ENCODE measurements at regions not wholly inside any gene's neighbourhood (a gene's known extent, or its start where the extent isn't known, plus 50 kb on each side); places are given as distances from the start of the nearest gene placed in this dataset.

DNA sequence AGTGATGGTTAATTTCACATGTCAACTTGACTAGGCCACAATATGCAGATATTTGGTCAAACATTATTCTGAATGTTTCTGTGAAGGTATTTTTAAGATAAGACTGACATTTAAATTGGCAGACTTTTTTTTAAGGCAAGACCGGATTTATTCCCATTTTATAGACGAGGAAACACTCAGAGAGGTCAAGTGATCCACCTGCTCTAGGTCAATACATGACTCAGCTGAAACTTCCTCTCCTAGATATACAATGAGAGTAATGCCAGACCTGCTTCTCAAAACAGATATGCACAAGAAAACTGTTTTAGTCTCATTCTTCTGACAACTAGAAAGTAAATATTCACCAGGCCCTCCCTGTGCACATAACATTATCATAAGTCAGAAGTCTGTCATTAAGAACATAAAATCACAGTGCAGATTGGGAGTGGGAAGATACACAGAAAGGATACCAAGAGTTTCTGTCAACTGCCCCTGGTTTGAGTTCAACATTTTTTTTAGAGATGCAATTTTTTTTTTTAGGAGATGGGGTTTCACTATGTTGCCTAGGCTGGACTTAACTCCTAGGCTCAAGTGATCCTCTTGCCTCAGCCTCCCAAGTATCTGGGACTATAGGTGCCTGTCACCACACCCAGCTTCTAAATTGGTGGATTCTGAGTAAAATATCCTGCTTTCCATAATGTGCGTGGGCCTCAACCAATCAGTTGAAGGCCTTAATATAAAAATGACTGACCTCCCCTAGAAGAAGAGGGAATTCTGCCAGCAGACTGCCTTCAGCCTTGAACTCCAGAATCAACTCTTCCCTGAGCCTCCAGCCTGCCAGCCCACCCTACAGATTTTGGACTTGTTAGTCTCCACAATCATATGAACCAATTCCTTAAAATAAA lies 121.4 kb downstream of the ZFAND4 start:
- Mint-ChIP-seq H3K9me3 (ENCODE audit: unreplicated experiment) (no peaks in the 10 kb centered on the region), H3K36me3 (ENCODE audit: insufficient read depth, unreplicated experiment) (no peaks in the 10 kb centered on the region), H3K27me3 (ENCODE audit: insufficient read depth, unreplicated experiment) (no peaks in the 10 kb centered on the region), H3K4me3 (ENCODE audit: unreplicated experiment) (no peak overlapping the region), H3K4me1 (ENCODE audit: low read depth, unreplicated experiment) (no peaks in the 10 kb centered on the region), H3K27ac (ENCODE audit: unreplicated experiment) (no peak overlapping the region)
- Histone ChIP-seq H3K4me3 (ENCODE audit: low read depth, low read length) (no peak overlapping the region), H3K36me3 (ENCODE audit: control insufficient read depth, insufficient read depth, low read length) (no peaks in the 10 kb centered on the region), H3K4me1 (no peaks in the 10 kb centered on the region), H3K9me3 (no peaks in the 10 kb centered on the region), H3K27me3 (replicated peaks; ENCODE audit: control insufficient read depth, insufficient read depth, low read length) (no peaks in the 10 kb centered on the region)
- TF ChIP-seq, protein P1, sequence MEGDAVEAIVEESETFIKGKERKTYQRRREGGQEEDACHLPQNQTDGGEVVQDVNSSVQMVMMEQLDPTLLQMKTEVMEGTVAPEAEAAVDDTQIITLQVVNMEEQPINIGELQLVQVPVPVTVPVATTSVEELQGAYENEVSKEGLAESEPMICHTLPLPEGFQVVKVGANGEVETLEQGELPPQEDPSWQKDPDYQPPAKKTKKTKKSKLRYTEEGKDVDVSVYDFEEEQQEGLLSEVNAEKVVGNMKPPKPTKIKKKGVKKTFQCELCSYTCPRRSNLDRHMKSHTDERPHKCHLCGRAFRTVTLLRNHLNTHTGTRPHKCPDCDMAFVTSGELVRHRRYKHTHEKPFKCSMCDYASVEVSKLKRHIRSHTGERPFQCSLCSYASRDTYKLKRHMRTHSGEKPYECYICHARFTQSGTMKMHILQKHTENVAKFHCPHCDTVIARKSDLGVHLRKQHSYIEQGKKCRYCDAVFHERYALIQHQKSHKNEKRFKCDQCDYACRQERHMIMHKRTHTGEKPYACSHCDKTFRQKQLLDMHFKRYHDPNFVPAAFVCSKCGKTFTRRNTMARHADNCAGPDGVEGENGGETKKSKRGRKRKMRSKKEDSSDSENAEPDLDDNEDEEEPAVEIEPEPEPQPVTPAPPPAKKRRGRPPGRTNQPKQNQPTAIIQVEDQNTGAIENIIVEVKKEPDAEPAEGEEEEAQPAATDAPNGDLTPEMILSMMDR (IDR thresholded peaks at IDR 0.05; ENCODE audit: insufficient read depth in 1 of 2, low read depth in 1 of 2, low read length in 1 of 2, severe bottlenecking in 1 of 2, unreplicated experiment in 1 of 2): no peak
- BruUV-seq (replicated peaks): no TSS peak
- DNase-seq: no peak
- intact Hi-C loops (cut with micrococcal nuclease; ENCODE audit: unreplicated experiment): no loop called here
- CTCF ChIA-PET: no interaction called here
- POLR2A ChIA-PET: no interaction called here

DNA sequence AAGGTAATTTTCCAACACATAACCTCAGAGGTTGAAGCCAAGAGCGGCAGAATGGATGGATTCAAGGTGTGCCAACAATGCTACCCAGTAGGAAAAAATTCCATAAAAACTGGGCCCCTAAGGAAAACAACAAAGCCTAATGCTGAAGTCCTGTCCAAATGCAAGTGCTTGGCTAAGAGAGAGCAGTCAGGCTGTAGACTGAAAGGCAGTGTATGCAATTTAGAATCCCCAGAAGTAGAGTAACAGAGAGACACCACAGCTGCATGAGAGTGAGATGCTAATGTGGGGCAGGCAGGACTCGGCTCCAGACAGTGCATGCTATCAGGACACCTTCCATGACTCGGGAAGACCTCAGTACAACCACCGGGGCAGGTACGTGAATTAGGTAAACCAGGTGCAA lies 124.5 kb downstream of the ZFAND4 start:
- no TSS peak for BruUV-seq (replicated peaks)
- CTCF ChIA-PET: no interaction called here
- no peaks in the 10 kb centered on the region for H3K9me3 Mint-ChIP-seq (ENCODE audit: unreplicated experiment)
- intact Hi-C loops (cut with micrococcal nuclease; ENCODE audit: unreplicated experiment): no loop called here
- Histone ChIP-seq H3K27me3 (replicated peaks; ENCODE audit: control insufficient read depth, insufficient read depth, low read length) (no peaks in the 10 kb centered on the region), H3K36me3 (ENCODE audit: control insufficient read depth, insufficient read depth, low read length) (no peaks in the 10 kb centered on the region), H3K9me3 (no peaks in the 10 kb centered on the region), H3K4me1 (no peaks in the 10 kb centered on the region), H3K4me3 (ENCODE audit: low read depth, low read length) (no peak overlapping the region)
- POLR2A ChIA-PET: no interaction called here
- H3K4me1 Mint-ChIP-seq (ENCODE audit: low read depth, unreplicated experiment): no peaks in the 10 kb centered on the region
- no peaks in the 10 kb centered on the region for H3K27me3 Mint-ChIP-seq (ENCODE audit: insufficient read depth, unreplicated experiment)
- no peak for DNase-seq
- TF ChIP-seq, protein P1 (IDR thresholded peaks at IDR 0.05; ENCODE audit: insufficient read depth in 1 of 2, low read depth in 1 of 2, low read length in 1 of 2, severe bottlenecking in 1 of 2, unreplicated experiment in 1 of 2): no peak
- no peaks in the 10 kb centered on the region for H3K36me3 Mint-ChIP-seq (ENCODE audit: insufficient read depth, unreplicated experiment)
- no peak overlapping the region for H3K4me3 Mint-ChIP-seq (ENCODE audit: unreplicated experiment)
- H3K27ac Mint-ChIP-seq (ENCODE audit: unreplicated experiment): no peak overlapping the region

DNA sequence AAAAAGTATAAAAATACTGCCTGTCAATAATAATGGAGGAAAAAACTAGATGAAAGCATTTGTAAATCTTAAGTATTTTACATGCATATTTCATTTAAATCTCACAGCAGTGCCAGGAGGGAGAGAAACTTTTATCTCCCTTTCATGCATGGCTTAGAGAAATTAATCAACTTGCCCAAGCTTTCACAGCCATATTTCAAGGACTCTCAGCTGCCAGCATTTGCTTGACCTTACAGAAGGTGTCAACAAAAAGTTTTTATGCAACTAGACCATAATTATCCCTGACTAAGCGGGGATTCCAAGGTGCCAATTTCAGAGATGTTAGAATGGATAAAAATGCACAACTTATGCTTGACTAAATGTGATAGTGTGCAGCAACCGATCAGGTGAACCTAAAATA lies 125.4 kb downstream of the ZFAND4 start:
- DNase-seq: no peak
- no peaks in the 10 kb centered on the region for H3K9me3 ChIP-seq
- H3K4me1 Mint-ChIP-seq (ENCODE audit: low read depth, unreplicated experiment): no peaks in the 10 kb centered on the region
- intact Hi-C loops (cut with micrococcal nuclease; ENCODE audit: unreplicated experiment): no loop called here
- POLR2A ChIA-PET: no interaction called here
- CTCF ChIA-PET: no interaction called here
- no peaks in the 10 kb centered on the region for H3K27me3 ChIP-seq (replicated peaks; ENCODE audit: control insufficient read depth, insufficient read depth, low read length)
- H3K36me3 ChIP-seq (ENCODE audit: control insufficient read depth, insufficient read depth, low read length): no peaks in the 10 kb centered on the region
- no peaks in the 10 kb centered on the region for H3K36me3 Mint-ChIP-seq (ENCODE audit: insufficient read depth, unreplicated experiment)
- H3K27ac Mint-ChIP-seq (ENCODE audit: unreplicated experiment): no peak overlapping the region
- H3K27me3 Mint-ChIP-seq (ENCODE audit: insufficient read depth, unreplicated experiment): no peaks in the 10 kb centered on the region
- H3K4me3 Mint-ChIP-seq (ENCODE audit: unreplicated experiment): no peak overlapping the region
- TF ChIP-seq, protein P1 (IDR thresholded peaks at IDR 0.05; ENCODE audit: insufficient read depth in 1 of 2, low read depth in 1 of 2, low read length in 1 of 2, severe bottlenecking in 1 of 2, unreplicated experiment in 1 of 2): no peak
- BruUV-seq (replicated peaks): no TSS peak
- no peaks in the 10 kb centered on the region for H3K4me1 ChIP-seq
- no peak overlapping the region for H3K4me3 ChIP-seq (ENCODE audit: low read depth, low read length)
- H3K9me3 Mint-ChIP-seq (ENCODE audit: unreplicated experiment): no peaks in the 10 kb centered on the region

Measured in Caco-2 (cell line).